ENCODE measurements at regions not wholly inside any gene's neighbourhood (a gene's known extent, or its start where the extent isn't known, plus 50 kb on each side); places are given as distances from the start of the nearest gene placed in this dataset.

DNA sequence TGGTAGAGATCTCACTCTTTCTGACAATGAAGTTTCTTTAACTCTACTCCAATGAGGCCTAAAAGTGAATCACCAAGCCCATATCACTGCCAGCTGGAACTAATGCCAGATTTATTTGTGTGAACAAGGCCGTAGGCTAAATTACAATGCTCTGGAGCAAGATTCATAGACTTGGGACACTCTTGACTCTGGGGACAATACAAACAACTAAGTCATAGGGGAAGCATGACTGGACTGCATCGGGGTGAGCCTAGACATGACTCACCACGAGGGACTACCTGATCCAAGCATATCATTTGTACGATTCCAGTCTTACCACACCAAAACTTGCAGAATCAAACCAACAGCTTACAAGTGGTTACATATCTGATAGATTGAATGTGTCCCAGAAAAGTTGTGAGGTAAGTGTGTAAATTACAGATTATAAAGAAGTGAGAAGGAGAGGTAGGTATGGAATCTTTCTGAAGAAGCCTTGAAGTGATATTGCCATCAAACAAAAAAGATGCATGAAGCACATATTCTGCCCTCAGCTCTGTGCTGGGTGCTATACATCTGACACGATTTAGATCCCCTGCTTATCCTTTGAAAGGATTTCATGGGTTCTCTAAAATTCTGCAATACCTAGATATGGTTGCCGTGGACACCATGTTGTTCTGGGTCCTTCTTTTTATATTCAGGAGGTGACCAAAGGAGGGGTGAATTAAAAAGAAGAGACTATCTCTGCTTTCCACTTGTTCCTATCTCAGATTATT, 199.3 kb upstream of the PDE4D start:
- Mint-ChIP-seq H3K36me3 (ENCODE audit: insufficient read depth in 1 of 3, low read depth in 3 of 3) (peaks cover 0 to 5% (median 1%) of the 10 kb centered on the region in 3 experiments; a peak in 2 of 7 replicates), H3K27me3 (ENCODE audit: low read depth) (no peaks in the 10 kb centered on the region), H3K4me1 (no peaks in the 10 kb centered on the region), H3K27ac (no peak overlapping the region), H3K4me3 (no peak overlapping the region), H3K9me3 (peaks cover 2 to 4% of the 10 kb centered on the region in 2 experiments; a peak in 3 of 5 replicates)
- H3K4me1 ChIP-seq (ENCODE audit: insufficient read depth, low read length) = no peaks in the 10 kb centered on the region
- no peak overlapping the region for H2AFZ ChIP-seq (ENCODE audit: low read length)
- TF ChIP-seq, protein P1, sequence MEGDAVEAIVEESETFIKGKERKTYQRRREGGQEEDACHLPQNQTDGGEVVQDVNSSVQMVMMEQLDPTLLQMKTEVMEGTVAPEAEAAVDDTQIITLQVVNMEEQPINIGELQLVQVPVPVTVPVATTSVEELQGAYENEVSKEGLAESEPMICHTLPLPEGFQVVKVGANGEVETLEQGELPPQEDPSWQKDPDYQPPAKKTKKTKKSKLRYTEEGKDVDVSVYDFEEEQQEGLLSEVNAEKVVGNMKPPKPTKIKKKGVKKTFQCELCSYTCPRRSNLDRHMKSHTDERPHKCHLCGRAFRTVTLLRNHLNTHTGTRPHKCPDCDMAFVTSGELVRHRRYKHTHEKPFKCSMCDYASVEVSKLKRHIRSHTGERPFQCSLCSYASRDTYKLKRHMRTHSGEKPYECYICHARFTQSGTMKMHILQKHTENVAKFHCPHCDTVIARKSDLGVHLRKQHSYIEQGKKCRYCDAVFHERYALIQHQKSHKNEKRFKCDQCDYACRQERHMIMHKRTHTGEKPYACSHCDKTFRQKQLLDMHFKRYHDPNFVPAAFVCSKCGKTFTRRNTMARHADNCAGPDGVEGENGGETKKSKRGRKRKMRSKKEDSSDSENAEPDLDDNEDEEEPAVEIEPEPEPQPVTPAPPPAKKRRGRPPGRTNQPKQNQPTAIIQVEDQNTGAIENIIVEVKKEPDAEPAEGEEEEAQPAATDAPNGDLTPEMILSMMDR (conservative IDR thresholded peaks at IDR 0.05) = no peak
- no peaks in the 10 kb centered on the region for H3K23me2 ChIP-seq (ENCODE audit: insufficient read length, low read depth, low read length, poor library complexity, severe bottlenecking)
- H3K27ac ChIP-seq (ENCODE audit: insufficient read length, low read depth, low read length) = no peak overlapping the region
- H2BK120ac ChIP-seq (ENCODE audit: low read depth, low read length, poor library complexity, severe bottlenecking) = no peak overlapping the region
- no peaks in the 10 kb centered on the region for H4K20me1 ChIP-seq (ENCODE audit: control insufficient read depth, insufficient read depth, insufficient read length)
- no peak overlapping the region for H3K23ac ChIP-seq (ENCODE audit: insufficient read length, low read depth, low read length)
- H2AK5ac ChIP-seq (ENCODE audit: insufficient read length, low read length) = no peak overlapping the region
- no peak overlapping the region for H4K8ac ChIP-seq (replicated peaks; ENCODE audit: insufficient read length, low read depth, low read length)
- H2BK5ac ChIP-seq (ENCODE audit: insufficient read length, low read length) = no peak overlapping the region
- H3K4me2 ChIP-seq (ENCODE audit: insufficient read depth, insufficient read length, low read length) = no peak overlapping the region
- no peak overlapping the region for H2BK12ac ChIP-seq (ENCODE audit: insufficient read length, low read depth, low read length)
- H3K79me2 ChIP-seq (ENCODE audit: insufficient read depth, low read length) = no peaks in the 10 kb centered on the region
- no peak overlapping the region for H4K5ac ChIP-seq (ENCODE audit: insufficient read length, low read depth, low read length)
- H3K14ac ChIP-seq (ENCODE audit: insufficient read depth, low read length) = no peak overlapping the region
- no CpG with 5 or more reads among the region's 6 CpGs for WGBS (ENCODE audit: extremely low coverage, insufficient read length, low lambda C conversion rate)
- H2BK20ac ChIP-seq (ENCODE audit: low read depth, low read length, poor library complexity, severe bottlenecking) = no peak overlapping the region
- no peak overlapping the region for H3K18ac ChIP-seq (ENCODE audit: insufficient read length, low read depth, low read length)
- no peak overlapping the region for H2BK15ac ChIP-seq (ENCODE audit: low read depth, low read length)
- H3K27me3 ChIP-seq (ENCODE audit: insufficient read depth, low read length) = no peaks in the 10 kb centered on the region
- no peak for DNase-seq
- no peak overlapping the region for H3K56ac ChIP-seq (ENCODE audit: insufficient read length, low read depth, low read length)
- H3T11ph ChIP-seq (ENCODE audit: low read length) = no peak overlapping the region
- no peak overlapping the region for H4K91ac ChIP-seq (ENCODE audit: insufficient read length, low read depth, low read length)
- no peak overlapping the region for H3K4ac ChIP-seq (ENCODE audit: low read depth, low read length)
- H3K79me1 ChIP-seq (ENCODE audit: insufficient read depth, low read depth, low read length, poor library complexity, severe bottlenecking) = no peaks in the 10 kb centered on the region
- no peaks in the 10 kb centered on the region for H3K9me3 ChIP-seq (ENCODE audit: control insufficient read depth, low read depth, low read length)
- no peak overlapping the region for H3K9ac ChIP-seq (ENCODE audit: extremely low read depth, insufficient read length, low read length)

Measured in H9 (cell line).